Liver (tissue), 3 donors: ENCODE measurements at regions not wholly inside any gene's neighbourhood (a gene's known extent, or its start where the extent isn't known, plus 50 kb on each side); places are given as distances from the start of the nearest gene placed in this dataset.

Experiments
- EGR1 ChIP-seq, 2 donors: IDR thresholded peaks; 2 replicates each; pipeline ENCODE4 v1.6.1; 2016 to 2018; ENCODE audit warnings: antibody characterized with exemption in 2 of 2, low read depth in 2 of 2
- JUND ChIP-seq, 2 donors: IDR thresholded peaks; 2 replicates each; pipeline ENCODE4 v1.6.1; 2016; ENCODE audit warnings: antibody characterized with exemption in 2 of 2
- RAD21 ChIP-seq, 2 donors: IDR thresholded peaks; 2 replicates each; pipeline ENCODE4 v1.6.1; 2016; ENCODE audit warnings: antibody characterized with exemption in 2 of 2, mild to moderate bottlenecking in 2 of 2
- RXRA ChIP-seq, 2 donors: IDR thresholded peaks; 2 replicates each; pipeline ENCODE4 v1.6.1; 2017 to 2018; ENCODE audit warnings: antibody characterized with exemption in 2 of 2, mild to moderate bottlenecking in 1 of 2
- TAF1 ChIP-seq: conservative IDR thresholded peaks from 2 replicates; pipeline ENCODE4 v1.6.1; 2016; ENCODE audit warnings: antibody characterized with exemption, mild to moderate bottlenecking
- YY1 ChIP-seq: IDR thresholded peaks from 2 replicates; pipeline ENCODE4 v1.6.1; 2016; ENCODE audit warnings: antibody characterized with exemption, mild to moderate bottlenecking
- TF ChIP-seq, protein P1 (sequence below): IDR thresholded peaks from 2 replicates; pipeline ENCODE4 v1.6.1; 2016; ENCODE audit warnings: antibody characterized with exemption
- TF ChIP-seq, protein P2 (sequence below): fragments of 150-350 bp; IDR thresholded peaks from 2 replicates; pipeline ENCODE4 v1.5.1; 2017; ENCODE audit warnings: improper control_type of control experiment, low read depth, low read length; ENCODE audit not compliant: missing input control
- TF ChIP-seq, protein P3 (sequence below): IDR thresholded peaks from 2 replicates; pipeline ENCODE4 v1.6.1; 2016; ENCODE audit warnings: antibody characterized with exemption
- TF ChIP-seq, protein P4 (sequence below): IDR thresholded peaks from 2 replicates; pipeline ENCODE4 v1.6.1; 2016; ENCODE audit warnings: antibody characterized with exemption
- TF ChIP-seq, protein P5 (sequence below): IDR thresholded peaks from 2 replicates; pipeline ENCODE4 v1.6.1; 2016; ENCODE audit warnings: antibody characterized with exemption, mild to moderate bottlenecking
- donor health status: healthy.
- donor health status: healthy.

DNA sequence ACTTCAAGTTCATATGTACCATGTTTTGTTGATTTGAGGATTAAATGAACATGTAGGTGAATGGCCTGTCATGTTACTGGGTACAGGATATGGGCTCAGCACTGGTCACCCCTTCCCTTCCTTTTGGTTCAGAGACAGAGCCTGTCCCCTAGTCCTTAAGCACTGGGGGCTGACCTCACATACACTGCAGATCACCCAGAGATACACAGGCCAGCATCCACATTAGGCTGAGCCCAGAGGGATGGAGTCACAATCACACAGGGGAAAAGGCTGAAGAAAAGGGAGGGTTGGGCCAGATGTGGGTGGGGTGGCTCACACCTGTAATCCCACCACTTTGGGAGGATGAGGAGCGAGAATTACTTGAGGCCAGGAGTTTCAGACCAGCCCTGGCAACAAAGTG lies 62.3 kb downstream of the IGLL5 start:
- TF ChIP-seq, protein P1, sequence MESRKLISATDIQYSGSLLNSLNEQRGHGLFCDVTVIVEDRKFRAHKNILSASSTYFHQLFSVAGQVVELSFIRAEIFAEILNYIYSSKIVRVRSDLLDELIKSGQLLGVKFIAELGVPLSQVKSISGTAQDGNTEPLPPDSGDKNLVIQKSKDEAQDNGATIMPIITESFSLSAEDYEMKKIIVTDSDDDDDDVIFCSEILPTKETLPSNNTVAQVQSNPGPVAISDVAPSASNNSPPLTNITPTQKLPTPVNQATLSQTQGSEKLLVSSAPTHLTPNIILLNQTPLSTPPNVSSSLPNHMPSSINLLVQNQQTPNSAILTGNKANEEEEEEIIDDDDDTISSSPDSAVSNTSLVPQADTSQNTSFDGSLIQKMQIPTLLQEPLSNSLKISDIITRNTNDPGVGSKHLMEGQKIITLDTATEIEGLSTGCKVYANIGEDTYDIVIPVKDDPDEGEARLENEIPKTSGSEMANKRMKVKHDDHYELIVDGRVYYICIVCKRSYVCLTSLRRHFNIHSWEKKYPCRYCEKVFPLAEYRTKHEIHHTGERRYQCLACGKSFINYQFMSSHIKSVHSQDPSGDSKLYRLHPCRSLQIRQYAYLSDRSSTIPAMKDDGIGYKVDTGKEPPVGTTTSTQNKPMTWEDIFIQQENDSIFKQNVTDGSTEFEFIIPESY = no peak
- TF ChIP-seq, protein P2, sequence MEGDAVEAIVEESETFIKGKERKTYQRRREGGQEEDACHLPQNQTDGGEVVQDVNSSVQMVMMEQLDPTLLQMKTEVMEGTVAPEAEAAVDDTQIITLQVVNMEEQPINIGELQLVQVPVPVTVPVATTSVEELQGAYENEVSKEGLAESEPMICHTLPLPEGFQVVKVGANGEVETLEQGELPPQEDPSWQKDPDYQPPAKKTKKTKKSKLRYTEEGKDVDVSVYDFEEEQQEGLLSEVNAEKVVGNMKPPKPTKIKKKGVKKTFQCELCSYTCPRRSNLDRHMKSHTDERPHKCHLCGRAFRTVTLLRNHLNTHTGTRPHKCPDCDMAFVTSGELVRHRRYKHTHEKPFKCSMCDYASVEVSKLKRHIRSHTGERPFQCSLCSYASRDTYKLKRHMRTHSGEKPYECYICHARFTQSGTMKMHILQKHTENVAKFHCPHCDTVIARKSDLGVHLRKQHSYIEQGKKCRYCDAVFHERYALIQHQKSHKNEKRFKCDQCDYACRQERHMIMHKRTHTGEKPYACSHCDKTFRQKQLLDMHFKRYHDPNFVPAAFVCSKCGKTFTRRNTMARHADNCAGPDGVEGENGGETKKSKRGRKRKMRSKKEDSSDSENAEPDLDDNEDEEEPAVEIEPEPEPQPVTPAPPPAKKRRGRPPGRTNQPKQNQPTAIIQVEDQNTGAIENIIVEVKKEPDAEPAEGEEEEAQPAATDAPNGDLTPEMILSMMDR = no peak
- TF ChIP-seq RAD21 (IDR thresholded peaks at IDR 0.05) = no peak
- no peak for TF ChIP-seq EGR1 (IDR thresholded peaks at IDR 0.05; ENCODE audit: low read depth in 2 of 2)
- TF ChIP-seq JUND (IDR thresholded peaks at IDR 0.05) = no peak
- no peak for TF ChIP-seq TAF1
- TF ChIP-seq, protein P3, sequence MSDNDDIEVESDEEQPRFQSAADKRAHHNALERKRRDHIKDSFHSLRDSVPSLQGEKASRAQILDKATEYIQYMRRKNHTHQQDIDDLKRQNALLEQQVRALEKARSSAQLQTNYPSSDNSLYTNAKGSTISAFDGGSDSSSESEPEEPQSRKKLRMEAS = no peak
- TF ChIP-seq YY1 = no peak
- TF ChIP-seq, protein P4, sequence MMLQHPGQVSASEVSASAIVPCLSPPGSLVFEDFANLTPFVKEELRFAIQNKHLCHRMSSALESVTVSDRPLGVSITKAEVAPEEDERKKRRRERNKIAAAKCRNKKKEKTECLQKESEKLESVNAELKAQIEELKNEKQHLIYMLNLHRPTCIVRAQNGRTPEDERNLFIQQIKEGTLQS = no peak
- TF ChIP-seq, protein P5, sequence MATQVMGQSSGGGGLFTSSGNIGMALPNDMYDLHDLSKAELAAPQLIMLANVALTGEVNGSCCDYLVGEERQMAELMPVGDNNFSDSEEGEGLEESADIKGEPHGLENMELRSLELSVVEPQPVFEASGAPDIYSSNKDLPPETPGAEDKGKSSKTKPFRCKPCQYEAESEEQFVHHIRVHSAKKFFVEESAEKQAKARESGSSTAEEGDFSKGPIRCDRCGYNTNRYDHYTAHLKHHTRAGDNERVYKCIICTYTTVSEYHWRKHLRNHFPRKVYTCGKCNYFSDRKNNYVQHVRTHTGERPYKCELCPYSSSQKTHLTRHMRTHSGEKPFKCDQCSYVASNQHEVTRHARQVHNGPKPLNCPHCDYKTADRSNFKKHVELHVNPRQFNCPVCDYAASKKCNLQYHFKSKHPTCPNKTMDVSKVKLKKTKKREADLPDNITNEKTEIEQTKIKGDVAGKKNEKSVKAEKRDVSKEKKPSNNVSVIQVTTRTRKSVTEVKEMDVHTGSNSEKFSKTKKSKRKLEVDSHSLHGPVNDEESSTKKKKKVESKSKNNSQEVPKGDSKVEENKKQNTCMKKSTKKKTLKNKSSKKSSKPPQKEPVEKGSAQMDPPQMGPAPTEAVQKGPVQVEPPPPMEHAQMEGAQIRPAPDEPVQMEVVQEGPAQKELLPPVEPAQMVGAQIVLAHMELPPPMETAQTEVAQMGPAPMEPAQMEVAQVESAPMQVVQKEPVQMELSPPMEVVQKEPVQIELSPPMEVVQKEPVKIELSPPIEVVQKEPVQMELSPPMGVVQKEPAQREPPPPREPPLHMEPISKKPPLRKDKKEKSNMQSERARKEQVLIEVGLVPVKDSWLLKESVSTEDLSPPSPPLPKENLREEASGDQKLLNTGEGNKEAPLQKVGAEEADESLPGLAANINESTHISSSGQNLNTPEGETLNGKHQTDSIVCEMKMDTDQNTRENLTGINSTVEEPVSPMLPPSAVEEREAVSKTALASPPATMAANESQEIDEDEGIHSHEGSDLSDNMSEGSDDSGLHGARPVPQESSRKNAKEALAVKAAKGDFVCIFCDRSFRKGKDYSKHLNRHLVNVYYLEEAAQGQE = no peak
- TF ChIP-seq RXRA (IDR thresholded peaks at IDR 0.05) = no peak
